ENCODE measurements at regions not wholly inside any gene's neighbourhood (a gene's known extent, or its start where the extent isn't known, plus 50 kb on each side); places are given as distances from the start of the nearest gene placed in this dataset.

GRCh38 chr6:91911945-91912344 is 1325.1 kb upstream of the MAP3K7 start:
- H3K79me2 ChIP-seq (ENCODE audit: insufficient read depth, low read length) = no peaks in the 10 kb centered on the region
- no peak overlapping the region for H3K4me3 ChIP-seq (replicated peaks in 1 of 3; ENCODE audit: low read depth in 2 of 3, low read length in 3 of 3)
- Mint-ChIP-seq H3K4me3 (no peak overlapping the region), H3K4me1 (no peaks in the 10 kb centered on the region), H3K27ac (no peak overlapping the region), H3K27me3 (ENCODE audit: low read depth in 3 of 3) (no peaks in the 10 kb centered on the region), H3K9me3 (peaks cover 0 to 10% (median 3%) of the 10 kb centered on the region in 7 donors), H3K36me3 (no peaks in the 10 kb centered on the region)
- H3K9me3 ChIP-seq (replicated peaks in 1 of 2; ENCODE audit: control insufficient read depth in 1 of 2, insufficient read depth in 1 of 2, low read length in 2 of 2) = peaks cover 3 to 4% of the 10 kb centered on the region in 2 donors
- no peaks in the 10 kb centered on the region for H3K27me3 ChIP-seq (ENCODE audit: control insufficient read depth in 2 of 2, insufficient read depth in 2 of 2, low read length in 2 of 2)
- no peak for DNase-seq
- H3K36me3 ChIP-seq (replicated peaks in 1 of 2; ENCODE audit: control insufficient read depth in 1 of 2, insufficient read depth in 2 of 2, low read length in 2 of 2) = no peaks in the 10 kb centered on the region
- intact Hi-C loops (cut with micrococcal nuclease) = no loop called here
- H2AFZ ChIP-seq (ENCODE audit: insufficient read depth, low read depth, low read length, poor library complexity, severe bottlenecking) = no peak overlapping the region
- H4K20me1 ChIP-seq (ENCODE audit: insufficient read depth, low read length) = no peaks in the 10 kb centered on the region
- H3K4me2 ChIP-seq (replicated peaks; ENCODE audit: extremely low read depth, low read length, poor library complexity, severe bottlenecking) = no peak overlapping the region
- H3K9ac ChIP-seq (ENCODE audit: insufficient read depth, low read length, poor library complexity, severe bottlenecking) = no peak overlapping the region
- no peaks in the 10 kb centered on the region for H3K4me1 ChIP-seq (ENCODE audit: control insufficient read depth in 1 of 2, insufficient read depth in 2 of 2, low read length in 2 of 2)
- WGBS (ENCODE audit: insufficient coverage) = 94% methylated on average over 2 of the region's 2 CpGs
- no peak overlapping the region for H3K27ac ChIP-seq (ENCODE audit: low read depth in 1 of 2, low read length in 2 of 2)
- no peak for TF ChIP-seq CTCF (IDR thresholded peaks at IDR 0.05)

- H3K36me3 ChIP-seq (replicated peaks in 1 of 2; ENCODE audit: control insufficient read depth in 1 of 2, insufficient read depth in 2 of 2, low read length in 2 of 2) = no peaks in the 10 kb centered on the region
- no peak overlapping the region for H3K27ac ChIP-seq (ENCODE audit: low read depth in 1 of 2, low read length in 2 of 2)
- no peak overlapping the region for H3K9ac ChIP-seq (ENCODE audit: insufficient read depth, low read length, poor library complexity, severe bottlenecking)
- H3K79me2 ChIP-seq (ENCODE audit: insufficient read depth, low read length) = no peaks in the 10 kb centered on the region
- no CpG with 5 or more reads among the region's 4 CpGs for WGBS (ENCODE audit: insufficient coverage)
- H3K27me3 ChIP-seq (ENCODE audit: control insufficient read depth in 2 of 2, insufficient read depth in 2 of 2, low read length in 2 of 2) = no peaks in the 10 kb centered on the region
- no peak for DNase-seq
- H3K27me3 Mint-ChIP-seq (ENCODE audit: low read depth in 3 of 3) = no peaks in the 10 kb centered on the region
- no peak overlapping the region for H3K4me3 ChIP-seq (replicated peaks in 1 of 3; ENCODE audit: low read depth in 2 of 3, low read length in 3 of 3)
- intact Hi-C loops (cut with micrococcal nuclease) = no loop called here
- H3K9me3 ChIP-seq (replicated peaks in 1 of 2; ENCODE audit: control insufficient read depth in 1 of 2, insufficient read depth in 1 of 2, low read length in 2 of 2) = peaks cover 0 to under 1% of the 10 kb centered on the region in 2 donors
- no peaks in the 10 kb centered on the region for H3K36me3 Mint-ChIP-seq
- H4K20me1 ChIP-seq (ENCODE audit: insufficient read depth, low read length) = no peaks in the 10 kb centered on the region
- peaks cover 0 to 9% (median 2%) of the 10 kb centered on the region in 7 donors for H3K9me3 Mint-ChIP-seq
- no peaks in the 10 kb centered on the region for H3K4me1 ChIP-seq (ENCODE audit: control insufficient read depth in 1 of 2, insufficient read depth in 2 of 2, low read length in 2 of 2)
- H3K4me1 Mint-ChIP-seq = no peaks in the 10 kb centered on the region
- H3K4me2 ChIP-seq (replicated peaks; ENCODE audit: extremely low read depth, low read length, poor library complexity, severe bottlenecking) = no peak overlapping the region
- no peak overlapping the region for H3K27ac Mint-ChIP-seq
- TF ChIP-seq CTCF (IDR thresholded peaks at IDR 0.05) = no peak
- H2AFZ ChIP-seq (ENCODE audit: insufficient read depth, low read depth, low read length, poor library complexity, severe bottlenecking) = no peak overlapping the region
- H3K4me3 Mint-ChIP-seq = no peak overlapping the region
These were observed 1317.8 kb upstream of the MAP3K7 start for GRCh38 chr6:91904586-91905164.
